Nephron progenitor cell (in vitro differentiated cells): ENCODE measurements at regions not wholly inside any gene's neighbourhood (a gene's known extent, or its start where the extent isn't known, plus 50 kb on each side); places are given as distances from the start of the nearest gene placed in this dataset.
"Not testable (repeated sequence)": the region's sequence is repeated elsewhere in the genome, so short reads cannot be mapped to it uniquely, and the experiment has no call there.

Experiments used
- DNase-seq: peaks from one replicate; pipeline ENCODE4 v3.0.0; 2021
- H3K27ac Mint-ChIP-seq: 2 replicates; pipeline ENCODE4 v1.8.0; 2021; ENCODE audit warnings: mild to moderate bottlenecking, moderate library complexity, mixed read lengths
- H3K27me3 Mint-ChIP-seq: 2 replicates; pipeline ENCODE4 v1.8.0; 2021; ENCODE audit warnings: mild to moderate bottlenecking, low read depth, mixed read lengths; ENCODE audit not compliant: poor library complexity
- H3K36me3 Mint-ChIP-seq: 2 replicates; pipeline ENCODE4 v1.8.0; 2021; ENCODE audit warnings: low read depth, mixed read lengths
- H3K4me1 Mint-ChIP-seq: 2 replicates; pipeline ENCODE4 v1.8.0; 2021; ENCODE audit warnings: mixed read lengths
- H3K4me3 Mint-ChIP-seq: 2 replicates; pipeline ENCODE4 v1.8.0; 2021; ENCODE audit warnings: mild to moderate bottlenecking, moderate library complexity, mixed read lengths
- H3K9me3 Mint-ChIP-seq: 2 replicates; pipeline ENCODE4 v1.8.0; 2021; ENCODE audit warnings: mild to moderate bottlenecking, moderate library complexity, mixed read lengths
- CTCF ChIP-seq: fragments of 200-600 bp; sonication (generic); IDR thresholded peaks from 2 replicates; pipeline ENCODE4 v1.5.0; 2021; ENCODE audit warnings: antibody characterized with exemption

DNA sequence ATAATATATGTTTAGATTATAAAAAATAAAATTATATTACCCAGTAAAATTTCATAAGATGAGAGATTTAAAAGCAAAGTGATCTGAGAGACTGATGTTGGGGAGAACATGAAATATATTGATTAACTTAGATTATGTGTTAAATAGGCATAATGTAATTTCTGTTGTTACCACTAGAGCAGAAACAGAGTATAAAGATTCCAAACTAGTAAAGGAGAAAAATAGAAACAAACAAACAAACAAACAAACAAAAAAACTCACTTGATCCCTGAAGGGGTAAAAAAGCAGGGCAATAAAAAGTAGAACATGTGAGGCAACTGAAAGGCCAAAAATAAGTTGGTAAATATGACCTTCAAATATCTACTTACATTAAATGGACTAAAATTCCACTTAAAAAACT is 640.4 kb upstream of the RGS18 start:
- no peak for DNase-seq
- no peak overlapping the region for H3K4me3 Mint-ChIP-seq
- no peaks in the 10 kb centered on the region for H3K36me3 Mint-ChIP-seq
- H3K27me3 Mint-ChIP-seq: no peaks in the 10 kb centered on the region
- no peak overlapping the region for H3K27ac Mint-ChIP-seq
- TF ChIP-seq CTCF: peak; percentile 20
- H3K9me3 Mint-ChIP-seq: peaks cover 9% of the 10 kb centered on the region
- no peaks in the 10 kb centered on the region for H3K4me1 Mint-ChIP-seq

GRCh38 chr1:191519519-191519918 is 638.7 kb upstream of the RGS18 start:
- Mint-ChIP-seq H3K27ac (no peak overlapping the region), H3K9me3 (no peaks in the 10 kb centered on the region), H3K4me3 (no peak overlapping the region), H3K27me3 (no peaks in the 10 kb centered on the region), H3K4me1 (no peaks in the 10 kb centered on the region), H3K36me3 (no peaks in the 10 kb centered on the region)
- no peak for DNase-seq
- TF ChIP-seq CTCF: no peak

- H3K27ac Mint-ChIP-seq: no peak overlapping the region
- no peaks in the 10 kb centered on the region for H3K36me3 Mint-ChIP-seq
- H3K4me3 Mint-ChIP-seq: no peak overlapping the region
- peaks cover 3% of the 10 kb centered on the region for H3K27me3 Mint-ChIP-seq
- no peaks in the 10 kb centered on the region for H3K4me1 Mint-ChIP-seq
- no peaks in the 10 kb centered on the region for H3K9me3 Mint-ChIP-seq
- DNase-seq: no peak
- no peak for TF ChIP-seq CTCF
Observed at GRCh38 chr1:191520345-191520744, 637.9 kb upstream of the RGS18 start.

DNA sequence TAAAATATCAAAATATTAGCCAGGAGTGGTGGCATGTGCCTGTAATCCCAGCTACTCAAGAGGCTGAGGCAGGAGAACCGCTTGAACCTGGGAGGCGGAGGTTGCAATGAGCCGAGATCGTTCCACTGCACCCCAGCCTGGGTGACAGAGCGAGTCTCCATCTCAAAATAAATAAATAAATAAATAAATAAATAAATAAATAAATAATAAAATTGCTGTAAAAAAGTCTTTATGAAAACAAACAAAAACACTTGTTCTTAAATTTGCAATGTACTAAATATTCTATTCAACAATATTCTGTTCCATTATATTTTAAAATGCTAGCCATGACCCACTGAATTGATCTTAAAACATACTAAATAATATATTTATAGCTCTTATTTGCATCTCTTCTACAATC is 632.3 kb upstream of the RGS18 start:
- not testable (repeated sequence) for H3K4me1 Mint-ChIP-seq, H3K36me3 Mint-ChIP-seq, H3K4me3 Mint-ChIP-seq, H3K27me3 Mint-ChIP-seq, H3K27ac Mint-ChIP-seq, DNase-seq, H3K9me3 Mint-ChIP-seq

- no peaks in the 10 kb centered on the region for H3K4me1 Mint-ChIP-seq
- TF ChIP-seq CTCF: no peak
- H3K27ac Mint-ChIP-seq: no peak overlapping the region
- H3K27me3 Mint-ChIP-seq: peaks cover 3% of the 10 kb centered on the region
- H3K4me3 Mint-ChIP-seq: no peak overlapping the region
- no peaks in the 10 kb centered on the region for H3K36me3 Mint-ChIP-seq
- no peak for DNase-seq
- no peaks in the 10 kb centered on the region for H3K9me3 Mint-ChIP-seq
Observed at GRCh38 chr1:191528275-191528674, 630.0 kb upstream of the RGS18 start.

DNA sequence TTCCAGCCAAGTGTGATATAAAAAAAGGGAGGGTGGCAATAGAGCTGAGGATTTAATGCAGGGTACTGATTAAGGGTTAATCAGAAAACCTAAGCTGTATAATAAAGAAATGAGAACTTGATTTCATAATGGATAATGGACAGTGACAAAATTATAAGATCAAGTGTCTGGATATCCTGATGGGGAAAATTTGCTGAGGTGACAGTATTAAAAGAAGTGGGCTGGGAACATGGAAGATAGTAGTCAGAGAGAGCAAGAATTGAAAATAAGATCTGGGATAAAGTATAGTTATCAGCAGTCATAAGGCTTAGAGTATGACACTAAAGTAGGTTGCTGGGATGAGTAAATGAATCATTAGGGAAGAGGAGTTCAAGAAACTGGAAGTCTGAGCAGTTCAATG is 627.3 kb upstream of the RGS18 start:
- H3K4me1 Mint-ChIP-seq: no peaks in the 10 kb centered on the region
- H3K27me3 Mint-ChIP-seq: no peaks in the 10 kb centered on the region
- H3K36me3 Mint-ChIP-seq: no peaks in the 10 kb centered on the region
- no peak overlapping the region for H3K27ac Mint-ChIP-seq
- no peak overlapping the region for H3K4me3 Mint-ChIP-seq
- TF ChIP-seq CTCF: no peak
- no peak for DNase-seq
- no peaks in the 10 kb centered on the region for H3K9me3 Mint-ChIP-seq

- Mint-ChIP-seq H3K36me3 (no peaks in the 10 kb centered on the region), H3K27ac (peak overlapping the region; percentile 21), H3K27me3 (no peaks in the 10 kb centered on the region), H3K4me1 (no peaks in the 10 kb centered on the region), H3K9me3 (peaks cover 15% of the 10 kb centered on the region), H3K4me3 (no peak overlapping the region)
- no peak for DNase-seq
- TF ChIP-seq CTCF: no peak
Observed at GRCh38 chr1:191533254-191533653, 625.0 kb upstream of the RGS18 start.
